ENCODE measurements at regions not wholly inside any gene's neighbourhood (a gene's known extent, or its start where the extent isn't known, plus 50 kb on each side); places are given as distances from the start of the nearest gene placed in this dataset.
"Not testable (repeated sequence)": the region's sequence is repeated elsewhere in the genome, so short reads cannot be mapped to it uniquely, and the experiment has no call there.

DNA sequence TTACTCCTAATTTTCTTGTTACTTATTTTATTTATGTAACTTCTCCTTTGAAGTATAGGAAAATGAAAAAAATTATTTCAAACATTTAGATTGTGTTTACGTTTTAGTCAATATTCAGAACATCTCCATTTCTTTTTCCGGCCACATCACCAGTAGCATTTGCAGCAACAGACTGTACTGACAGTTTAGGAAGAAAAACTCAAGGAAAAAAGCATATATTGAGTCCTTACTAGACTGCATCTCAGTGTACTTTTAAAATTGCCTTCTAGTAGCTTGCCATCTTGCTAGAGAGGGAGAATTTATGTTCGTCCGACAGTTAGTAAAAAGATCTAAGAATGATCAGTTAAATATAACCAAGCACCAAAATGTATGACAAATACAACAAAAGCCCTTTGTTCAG is 625.0 kb upstream of the MIS18BP1 start:
- Mint-ChIP-seq H3K27me3 (no peaks in the 10 kb centered on the region), H3K9me3 (peaks cover 7% of the 10 kb centered on the region), H3K36me3 (no peaks in the 10 kb centered on the region), H3K4me3 (no peak overlapping the region), H3K27ac (no peak overlapping the region), H3K4me1 (no peaks in the 10 kb centered on the region)
- ATAC-seq (ENCODE audit: low read depth) (no peak), DNase-seq (no peak)
- POLR2A ChIA-PET: no interaction called here

- no peak overlapping the region for H3K4me3 Mint-ChIP-seq
- POLR2A ChIA-PET: no interaction called here
- peaks cover 13% of the 10 kb centered on the region for H3K9me3 Mint-ChIP-seq
- no peak for DNase-seq
- no peaks in the 10 kb centered on the region for H3K36me3 Mint-ChIP-seq
- no peaks in the 10 kb centered on the region for H3K4me1 Mint-ChIP-seq
- H3K27me3 Mint-ChIP-seq: no peaks in the 10 kb centered on the region
- no peak for ATAC-seq (ENCODE audit: low read depth)
- H3K27ac Mint-ChIP-seq: no peak overlapping the region
Observed at GRCh38 chr14:45868863-45869262, 615.9 kb upstream of the MIS18BP1 start.

GRCh38 chr14:45868377-45868776 is 615.4 kb upstream of the MIS18BP1 start:
- ATAC-seq (ENCODE audit: low read depth): no peak
- H3K4me1 Mint-ChIP-seq: no peaks in the 10 kb centered on the region
- no peak overlapping the region for H3K27ac Mint-ChIP-seq
- H3K36me3 Mint-ChIP-seq: no peaks in the 10 kb centered on the region
- POLR2A ChIA-PET: no interaction called here
- no peak overlapping the region for H3K4me3 Mint-ChIP-seq
- no peaks in the 10 kb centered on the region for H3K27me3 Mint-ChIP-seq
- H3K9me3 Mint-ChIP-seq: peaks cover 13% of the 10 kb centered on the region
- DNase-seq: no peak

GRCh38 chr14:45867046-45867894 is 614.3 kb upstream of the MIS18BP1 start:
- POLR2A ChIA-PET: no interaction called here
- H3K4me3 Mint-ChIP-seq: no peak overlapping the region
- H3K9me3 Mint-ChIP-seq: peaks cover 14% of the 10 kb centered on the region
- no peaks in the 10 kb centered on the region for H3K36me3 Mint-ChIP-seq
- no peaks in the 10 kb centered on the region for H3K27me3 Mint-ChIP-seq
- no peak overlapping the region for H3K27ac Mint-ChIP-seq
- DNase-seq (no peak), ATAC-seq (ENCODE audit: low read depth) (no peak)
- H3K4me1 Mint-ChIP-seq: no peaks in the 10 kb centered on the region

- Mint-ChIP-seq H3K4me1 (no peaks in the 10 kb centered on the region), H3K9me3 (peaks cover 7% of the 10 kb centered on the region), H3K27me3 (no peaks in the 10 kb centered on the region), H3K27ac (no peak overlapping the region), H3K4me3 (no peak overlapping the region), H3K36me3 (no peaks in the 10 kb centered on the region)
- POLR2A ChIA-PET: no interaction called here
- ATAC-seq (ENCODE audit: low read depth) (no peak), DNase-seq (no peak)
Observed at GRCh38 chr14:45838597-45838996, 585.6 kb upstream of the MIS18BP1 start.

- DNase-seq (no peak), ATAC-seq (ENCODE audit: low read depth) (no peak)
- H3K27me3 Mint-ChIP-seq: no peaks in the 10 kb centered on the region
- H3K9me3 Mint-ChIP-seq: peaks cover 3% of the 10 kb centered on the region
- POLR2A ChIA-PET: no interaction called here
- no peaks in the 10 kb centered on the region for H3K36me3 Mint-ChIP-seq
- no peak overlapping the region for H3K4me3 Mint-ChIP-seq
- H3K27ac Mint-ChIP-seq: no peak overlapping the region
- H3K4me1 Mint-ChIP-seq: no peaks in the 10 kb centered on the region
Observed at GRCh38 chr14:45819107-45819506, 566.1 kb upstream of the MIS18BP1 start.

DNA sequence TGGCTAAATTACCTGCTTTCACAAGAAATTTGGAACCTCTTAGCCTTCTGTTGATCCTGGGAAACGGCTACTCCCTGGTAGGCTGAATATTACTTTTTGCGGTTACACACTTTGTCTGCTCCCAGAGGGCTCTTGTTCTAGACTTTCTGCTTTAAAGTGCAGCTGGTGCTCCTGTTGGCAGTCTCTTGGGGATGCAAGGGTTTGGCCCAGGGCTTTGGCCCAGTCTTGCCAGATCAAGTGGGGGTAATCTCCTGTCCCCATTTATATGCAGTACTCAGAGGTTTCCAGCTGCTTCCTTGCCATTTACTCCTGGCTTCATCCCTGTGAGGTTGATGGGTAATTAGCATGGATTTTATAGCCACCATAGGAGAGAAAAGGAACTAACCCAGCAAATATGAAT is 558.2 kb upstream of the MIS18BP1 start:
- peaks cover under 1% of the 10 kb centered on the region for H3K9me3 Mint-ChIP-seq
- H3K27ac Mint-ChIP-seq: no peak overlapping the region
- no peaks in the 10 kb centered on the region for H3K27me3 Mint-ChIP-seq

DNA sequence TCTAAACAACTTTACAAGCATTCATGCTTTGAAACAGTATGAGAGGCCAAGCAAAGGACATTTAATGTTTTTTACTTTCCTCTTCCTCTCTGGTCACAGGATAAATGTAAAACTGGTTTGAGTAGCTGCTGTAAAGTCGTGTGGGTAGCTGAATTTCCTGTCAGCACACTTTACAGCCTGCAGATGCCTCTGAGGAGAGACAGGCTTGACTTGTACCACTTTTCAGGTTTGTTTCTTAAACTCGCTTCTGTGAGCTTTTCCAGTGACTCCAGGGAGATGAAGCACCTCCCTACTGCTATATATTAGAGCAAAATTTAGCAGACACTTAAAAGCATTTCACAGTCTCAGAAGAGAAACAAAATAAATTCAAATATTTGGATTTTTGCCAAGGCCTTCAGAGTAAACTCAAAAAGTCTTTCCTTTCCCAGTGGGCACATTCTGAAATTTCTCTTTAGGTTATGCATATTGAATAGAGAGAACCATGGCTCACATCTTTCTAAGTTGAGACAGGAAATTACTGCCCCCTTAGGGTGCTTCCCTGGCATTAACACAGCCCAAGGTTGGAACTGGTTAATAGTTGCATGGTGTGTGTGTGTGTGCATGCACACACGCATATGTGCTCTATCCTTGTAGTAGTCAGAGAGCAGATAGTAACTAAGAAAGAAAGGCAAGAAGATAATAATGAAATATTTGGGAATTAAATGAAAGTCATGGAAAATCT is 557.3 kb upstream of the MIS18BP1 start:
- POLR2A ChIA-PET: no interaction called here
- H3K4me3 Mint-ChIP-seq: no peak overlapping the region
- no peaks in the 10 kb centered on the region for H3K4me1 Mint-ChIP-seq
- ATAC-seq (ENCODE audit: low read depth) (no peak), DNase-seq (no peak)
- H3K9me3 Mint-ChIP-seq: no peaks in the 10 kb centered on the region
- H3K36me3 Mint-ChIP-seq: no peaks in the 10 kb centered on the region
- no peak overlapping the region for H3K27ac Mint-ChIP-seq
- H3K27me3 Mint-ChIP-seq: no peaks in the 10 kb centered on the region

More for the DNA sequence above, 558.2 kb upstream of the MIS18BP1 start:
- H3K4me1 Mint-ChIP-seq: no peaks in the 10 kb centered on the region
- H3K36me3 Mint-ChIP-seq: no peaks in the 10 kb centered on the region
- H3K4me3 Mint-ChIP-seq: no peak overlapping the region
- ATAC-seq (ENCODE audit: low read depth) (no peak), DNase-seq (no peak)
- POLR2A ChIA-PET: no interaction called here

GRCh38 chr14:45807178-45807899 is 554.3 kb upstream of the MIS18BP1 start:
- no peaks in the 10 kb centered on the region for H3K27me3 Mint-ChIP-seq
- ATAC-seq (ENCODE audit: low read depth) (no peak), DNase-seq (no peak)
- no peaks in the 10 kb centered on the region for H3K4me1 Mint-ChIP-seq
- H3K9me3 Mint-ChIP-seq: no peaks in the 10 kb centered on the region
- H3K4me3 Mint-ChIP-seq: no peak overlapping the region
- no peaks in the 10 kb centered on the region for H3K36me3 Mint-ChIP-seq
- H3K27ac Mint-ChIP-seq: no peak overlapping the region
- POLR2A ChIA-PET: no interaction called here

- Mint-ChIP-seq H3K9me3 (peaks cover 4% of the 10 kb centered on the region), H3K27me3 (no peaks in the 10 kb centered on the region), H3K36me3 (no peaks in the 10 kb centered on the region), H3K4me3 (no peak overlapping the region), H3K4me1 (no peaks in the 10 kb centered on the region), H3K27ac (no peak overlapping the region)
- POLR2A ChIA-PET: no interaction called here
- no peak for ATAC-seq (ENCODE audit: low read depth)
- DNase-seq: no peak
Observed at GRCh38 chr14:45799511-45799910, 546.5 kb upstream of the MIS18BP1 start.

DNA sequence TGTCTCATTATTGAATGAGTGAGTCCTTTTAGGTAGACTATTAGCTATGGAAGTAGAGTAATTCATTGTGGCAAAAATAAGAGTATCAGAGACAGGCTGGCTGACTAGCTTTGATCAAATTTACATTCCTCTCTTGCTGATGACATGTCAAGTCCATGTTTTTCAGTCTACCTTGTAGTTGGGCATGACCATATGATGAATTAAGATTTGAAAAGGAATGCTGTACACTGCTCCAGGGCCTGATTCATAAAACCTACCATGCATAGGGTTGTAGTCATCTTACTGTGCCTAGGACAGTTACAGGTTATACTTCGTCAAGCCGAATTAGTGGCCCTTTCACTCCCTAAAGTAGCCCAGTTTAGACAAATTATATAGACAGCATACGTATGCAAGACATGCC is 545.7 kb upstream of the MIS18BP1 start:
- ATAC-seq (ENCODE audit: low read depth) (no peak), DNase-seq (no peak)
- H3K27me3 Mint-ChIP-seq: no peaks in the 10 kb centered on the region
- peaks cover 4% of the 10 kb centered on the region for H3K9me3 Mint-ChIP-seq
- no peaks in the 10 kb centered on the region for H3K4me1 Mint-ChIP-seq
- H3K4me3 Mint-ChIP-seq: no peak overlapping the region
- POLR2A ChIA-PET: no interaction called here
- no peaks in the 10 kb centered on the region for H3K36me3 Mint-ChIP-seq
- H3K27ac Mint-ChIP-seq: no peak overlapping the region

GRCh38 chr14:45796006-45796405 is 543.0 kb upstream of the MIS18BP1 start:
- ATAC-seq (ENCODE audit: low read depth); POLR2A ChIA-PET; H3K27ac Mint-ChIP-seq: not testable (repeated sequence)

DNA sequence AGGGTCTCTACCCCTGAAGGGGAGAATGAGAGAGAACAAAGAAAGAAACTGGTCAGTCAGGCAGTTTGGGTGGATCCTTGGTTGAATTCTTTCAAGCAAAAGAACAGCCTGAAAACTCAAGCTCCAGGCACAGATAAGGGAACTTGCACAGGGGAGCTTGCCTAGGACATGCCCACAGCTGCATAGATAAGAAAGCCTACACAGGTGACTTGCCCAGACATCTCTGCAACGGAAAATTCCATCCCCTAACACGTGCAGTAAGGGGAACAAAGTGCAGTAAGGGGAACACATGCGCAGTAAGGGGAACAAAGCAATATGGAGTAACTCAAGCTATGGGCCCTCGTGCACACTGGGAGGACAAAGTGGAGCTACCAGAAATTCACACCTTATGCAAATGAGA is 540.1 kb upstream of the MIS18BP1 start:
- DNase-seq (no peak), ATAC-seq (ENCODE audit: low read depth) (no peak)
- H3K27ac Mint-ChIP-seq: no peak overlapping the region
- POLR2A ChIA-PET: no interaction called here
- no peaks in the 10 kb centered on the region for H3K27me3 Mint-ChIP-seq
- no peaks in the 10 kb centered on the region for H3K36me3 Mint-ChIP-seq
- H3K4me1 Mint-ChIP-seq: no peaks in the 10 kb centered on the region
- H3K9me3 Mint-ChIP-seq: peaks cover 4% of the 10 kb centered on the region
- H3K4me3 Mint-ChIP-seq: no peak overlapping the region

More at GRCh38 chr14:45796006-45796405, 543.0 kb upstream of the MIS18BP1 start:
- not testable (repeated sequence) for DNase-seq, H3K4me3 Mint-ChIP-seq, H3K36me3 Mint-ChIP-seq, H3K27me3 Mint-ChIP-seq, H3K4me1 Mint-ChIP-seq, H3K9me3 Mint-ChIP-seq

DNA sequence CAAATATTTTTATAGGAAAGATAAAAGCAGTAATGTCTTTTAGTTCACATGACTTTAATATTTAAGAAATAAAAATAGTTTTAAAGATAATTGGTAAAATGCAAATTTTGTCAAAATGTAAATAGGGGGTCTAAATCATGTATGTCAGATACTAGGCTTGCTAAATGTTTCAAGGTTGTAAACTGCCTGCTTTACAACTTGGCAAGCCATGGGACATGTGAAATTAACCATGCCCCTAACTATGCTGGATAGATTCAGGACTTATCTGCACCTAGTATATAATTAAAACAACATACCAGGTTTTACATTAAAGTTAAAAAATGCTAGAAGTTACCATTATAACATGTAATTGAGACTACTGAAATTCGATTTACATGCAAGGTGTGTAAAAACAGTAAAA is 537.3 kb upstream of the MIS18BP1 start:
- Mint-ChIP-seq H3K4me3 (no peak overlapping the region), H3K27me3 (no peaks in the 10 kb centered on the region), H3K9me3 (peaks cover 9% of the 10 kb centered on the region), H3K27ac (no peak overlapping the region), H3K4me1 (no peaks in the 10 kb centered on the region), H3K36me3 (no peaks in the 10 kb centered on the region)
- POLR2A ChIA-PET: no interaction called here
- DNase-seq: no peak
- ATAC-seq (ENCODE audit: low read depth): no peak

All from activated naive CD8-positive, alpha-beta T cell treated with anti-CD3 and anti-CD28 coated beads, Interleukin-2, amount 10 ng/mL, durations not matched to agents 7 days and 5 days (primary cell).